ENCODE measurements at regions not wholly inside any gene's neighbourhood (a gene's known extent, or its start where the extent isn't known, plus 50 kb on each side); places are given as distances from the start of the nearest gene placed in this dataset.

DNA sequence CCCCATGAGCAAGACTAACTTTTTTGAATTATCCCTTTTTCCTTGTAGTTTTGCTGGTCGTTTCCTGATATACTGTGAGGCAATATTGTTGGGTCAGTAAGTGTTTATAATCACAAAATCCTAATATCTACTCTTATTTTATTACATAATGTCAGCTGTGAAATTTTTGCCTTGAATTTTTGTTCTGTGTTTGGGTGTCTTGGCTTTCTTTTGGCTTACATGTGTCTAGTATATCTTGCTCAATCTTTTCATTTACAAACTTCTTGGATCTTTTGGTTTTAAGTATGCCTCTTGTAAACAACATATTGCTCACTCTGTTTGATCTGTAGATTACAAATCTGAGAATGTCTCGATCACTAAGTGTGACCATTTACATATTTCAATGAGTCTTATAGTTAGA, 330.3 kb upstream of the ARGLU1 start:
- DNase-seq (ENCODE audit: extremely low read depth in 1 of 11, low read depth in 9 of 11, low spot score in 4 of 11), result no peak

- no peak for DNase-seq (ENCODE audit: extremely low read depth in 1 of 11, low read depth in 9 of 11, low spot score in 4 of 11)
Observed at GRCh38 chr13:106888148-106888547, 320.2 kb upstream of the ARGLU1 start.

GRCh38 chr13:106887686-106888085, 319.7 kb upstream of the ARGLU1 start:
- no peak for DNase-seq (ENCODE audit: extremely low read depth in 1 of 11, low read depth in 9 of 11, low spot score in 4 of 11)

DNA sequence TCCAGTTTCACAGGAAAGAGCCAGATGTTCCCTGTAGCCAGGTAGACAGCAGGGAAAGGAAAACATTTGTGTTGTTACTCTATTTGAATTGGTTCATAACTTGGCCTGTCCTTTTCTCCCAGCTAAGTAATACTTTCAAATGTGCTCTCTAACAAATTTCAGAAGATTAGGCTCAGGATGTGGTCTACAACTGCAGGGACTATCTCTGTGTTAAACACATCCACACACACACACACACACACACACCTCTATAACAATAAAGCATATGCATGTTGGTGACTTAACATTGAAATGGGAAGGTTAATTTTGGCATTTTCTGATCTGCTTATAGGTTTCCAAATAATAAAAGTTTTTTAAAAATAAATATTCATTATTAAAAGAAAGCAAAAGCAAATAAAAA, 316.0 kb upstream of the ARGLU1 start:
- no peak for DNase-seq (ENCODE audit: extremely low read depth in 1 of 11, low read depth in 9 of 11, low spot score in 4 of 11)

- no peak for DNase-seq (ENCODE audit: extremely low read depth in 1 of 11, low read depth in 9 of 11, low spot score in 4 of 11)
Observed at GRCh38 chr13:106882246-106882645, 314.3 kb upstream of the ARGLU1 start.

GRCh38 chr13:106879806-106880205, 311.9 kb upstream of the ARGLU1 start:
- DNase-seq (ENCODE audit: extremely low read depth in 1 of 11, low read depth in 9 of 11, low spot score in 4 of 11), result no peak

- DNase-seq (ENCODE audit: extremely low read depth in 1 of 11, low read depth in 9 of 11, low spot score in 4 of 11), result no peak
Observed at GRCh38 chr13:106874323-106874722, 306.4 kb upstream of the ARGLU1 start.

DNA sequence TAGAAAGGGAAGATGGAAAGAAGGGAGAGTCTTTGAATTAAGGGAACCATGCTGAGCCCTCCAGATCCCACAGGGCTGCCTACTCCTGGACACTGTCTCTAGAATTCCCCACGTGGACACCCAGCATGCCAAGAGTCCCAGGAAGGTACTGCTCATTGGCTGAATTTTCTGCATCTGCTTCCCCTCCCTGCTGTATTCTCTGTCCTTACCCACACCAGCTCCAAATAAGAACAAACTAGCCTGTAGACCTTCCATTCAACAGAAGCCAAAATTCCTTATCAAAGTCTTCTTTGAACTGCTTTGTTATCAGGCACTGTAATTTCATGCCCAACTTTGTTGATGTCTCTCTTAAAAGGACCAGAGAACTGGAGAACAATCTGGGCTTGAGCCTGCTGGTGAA, 305.9 kb upstream of the ARGLU1 start:
- no peak for DNase-seq (ENCODE audit: extremely low read depth in 1 of 11, low read depth in 9 of 11, low spot score in 4 of 11)

DNA sequence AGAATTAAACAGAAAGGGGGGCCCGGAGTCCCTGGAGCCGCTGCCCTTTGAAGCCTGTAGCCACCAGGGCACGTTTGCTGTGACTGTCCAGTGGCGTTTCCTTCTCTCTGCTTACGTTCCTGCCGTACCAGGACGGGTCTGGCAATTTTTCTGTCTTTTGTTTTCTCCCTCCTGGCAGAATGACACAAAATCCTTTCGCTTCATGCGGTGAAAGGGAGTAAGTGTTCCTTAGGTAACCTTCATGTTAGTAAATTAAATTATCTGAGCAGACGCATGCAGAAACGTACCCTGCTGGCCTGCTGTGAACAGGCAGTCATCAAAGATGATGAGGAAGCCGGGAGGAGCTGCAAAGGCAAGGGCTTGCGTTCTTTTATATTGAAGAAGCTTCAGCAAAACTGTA, 299.3 kb upstream of the ARGLU1 start:
- DNase-seq (ENCODE audit: extremely low read depth in 1 of 11, low read depth in 9 of 11, low spot score in 4 of 11), result peak in 3 of 11 donors; percentile 19 to 29 (median 27)

DNA sequence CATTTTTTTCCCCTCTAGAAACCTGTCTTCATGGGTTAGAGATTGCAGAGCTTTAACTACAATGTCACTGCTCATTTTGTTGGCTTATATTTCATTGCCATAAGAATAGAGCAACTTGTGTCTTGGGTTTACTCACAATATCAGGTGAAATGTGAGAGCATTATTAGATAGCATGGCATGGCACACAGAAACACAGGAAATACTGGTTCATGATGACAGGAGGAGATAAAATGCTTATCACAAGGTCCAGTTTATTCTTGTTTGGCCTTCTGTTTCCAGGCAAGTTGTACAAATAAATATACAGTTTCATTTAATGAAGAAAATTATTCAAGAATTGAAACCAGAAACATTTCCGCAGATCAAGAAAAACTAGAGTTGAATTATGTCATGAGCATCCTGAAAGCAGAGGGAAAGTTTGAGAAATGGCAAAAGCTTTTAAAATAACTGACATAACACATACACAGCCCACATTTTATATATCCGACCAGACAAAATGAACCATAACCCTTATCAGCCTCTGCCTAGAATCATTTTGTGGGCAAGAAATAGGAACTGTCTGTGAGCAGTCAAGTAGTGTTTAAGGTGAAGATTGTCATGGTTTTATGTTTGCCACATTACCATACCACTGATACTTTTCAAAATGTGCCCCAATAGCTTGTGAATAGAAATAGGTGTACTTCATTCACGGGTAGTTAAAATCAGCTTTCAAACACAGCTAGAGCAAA, 297.9 kb upstream of the ARGLU1 start:
- DNase-seq (ENCODE audit: extremely low read depth in 1 of 11, low read depth in 9 of 11, low spot score in 4 of 11), result no peak

DNA sequence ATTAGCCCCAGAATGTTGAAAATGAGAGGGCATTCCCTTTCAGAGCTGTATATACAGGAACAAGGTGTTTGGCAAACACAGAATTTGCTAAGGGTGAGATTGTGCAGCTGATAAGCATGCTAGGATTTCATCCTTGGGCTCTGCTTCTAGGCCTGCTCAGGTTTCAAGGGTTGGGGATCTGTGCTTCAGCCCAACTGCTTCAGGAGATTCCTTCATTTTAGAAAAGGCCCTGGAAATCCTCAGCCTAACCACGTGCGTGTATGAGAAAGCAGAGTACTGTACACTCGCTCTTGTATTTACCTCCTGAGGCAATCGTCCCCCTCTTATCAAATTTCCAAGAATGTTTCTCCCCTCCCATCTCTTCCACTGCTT, 291.6 kb upstream of the ARGLU1 start:
- peak in 1 of 11 donors; percentile 7 for DNase-seq (ENCODE audit: extremely low read depth in 1 of 11, low read depth in 9 of 11, low spot score in 4 of 11)

DNA sequence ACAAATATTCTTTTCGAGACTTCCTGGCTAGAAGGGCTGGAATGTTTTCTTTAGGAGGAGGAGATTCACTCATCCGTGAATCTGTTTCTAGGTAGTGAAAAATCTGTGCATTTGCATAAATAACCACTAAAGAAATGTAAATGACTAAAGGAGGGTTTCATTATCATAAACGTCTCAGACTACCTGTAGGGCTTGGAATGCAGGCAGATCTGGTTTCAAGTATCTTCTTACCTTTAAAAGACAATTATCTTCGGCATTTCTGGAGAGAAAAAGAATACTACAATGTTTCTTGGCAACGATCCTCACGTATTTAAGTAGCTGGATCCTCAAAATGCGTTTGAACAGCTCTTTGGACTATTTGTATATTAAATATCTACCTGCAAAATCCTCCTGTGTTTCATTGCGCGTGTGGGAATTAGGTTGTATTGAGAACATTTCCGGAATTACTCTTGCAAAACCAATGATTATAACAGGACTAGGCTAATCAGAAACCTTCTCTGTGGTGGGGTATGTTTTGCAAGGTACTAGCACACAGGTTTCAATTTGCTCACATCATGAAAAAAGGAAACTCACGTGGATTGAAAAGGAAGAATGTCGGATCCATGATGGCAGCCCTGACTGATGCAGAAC, 291.1 kb upstream of the ARGLU1 start:
- DNase-seq (ENCODE audit: extremely low read depth in 1 of 11, low read depth in 9 of 11, low spot score in 4 of 11), result peak in 6 of 11 donors; percentile 18 to 43 (median 26)

DNA sequence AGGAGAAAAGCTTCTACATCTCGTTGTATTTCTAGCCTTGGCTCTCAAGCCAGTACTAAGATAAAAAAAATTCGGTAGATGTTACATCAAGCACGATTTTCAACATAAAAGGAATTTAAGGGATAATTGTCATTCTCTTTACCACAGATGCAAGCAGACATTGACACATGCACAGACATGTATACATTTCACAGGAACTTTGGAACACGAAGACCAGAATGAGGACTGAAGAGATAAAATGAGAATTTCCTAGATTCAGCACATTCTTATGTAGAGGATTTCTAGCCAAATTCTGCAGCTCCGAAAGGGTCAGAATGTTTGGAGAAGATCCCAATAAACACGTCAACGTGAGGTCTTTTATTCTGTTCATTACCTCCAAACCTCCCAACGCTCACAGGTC, 284.5 kb upstream of the ARGLU1 start:
- DNase-seq (ENCODE audit: extremely low read depth in 1 of 11, low read depth in 9 of 11, low spot score in 4 of 11), result no peak

GRCh38 chr13:106850973-106851650, 283.2 kb upstream of the ARGLU1 start:
- no peak for DNase-seq (ENCODE audit: extremely low read depth in 1 of 11, low read depth in 9 of 11, low spot score in 4 of 11)

- no peak for DNase-seq (ENCODE audit: extremely low read depth in 1 of 11, low read depth in 9 of 11, low spot score in 4 of 11)
Observed at GRCh38 chr13:106846571-106847448, 278.9 kb upstream of the ARGLU1 start.

- DNase-seq (ENCODE audit: extremely low read depth in 1 of 11, low read depth in 9 of 11, low spot score in 4 of 11), result no peak
Observed at GRCh38 chr13:106836186-106836802, 268.4 kb upstream of the ARGLU1 start.

DNA sequence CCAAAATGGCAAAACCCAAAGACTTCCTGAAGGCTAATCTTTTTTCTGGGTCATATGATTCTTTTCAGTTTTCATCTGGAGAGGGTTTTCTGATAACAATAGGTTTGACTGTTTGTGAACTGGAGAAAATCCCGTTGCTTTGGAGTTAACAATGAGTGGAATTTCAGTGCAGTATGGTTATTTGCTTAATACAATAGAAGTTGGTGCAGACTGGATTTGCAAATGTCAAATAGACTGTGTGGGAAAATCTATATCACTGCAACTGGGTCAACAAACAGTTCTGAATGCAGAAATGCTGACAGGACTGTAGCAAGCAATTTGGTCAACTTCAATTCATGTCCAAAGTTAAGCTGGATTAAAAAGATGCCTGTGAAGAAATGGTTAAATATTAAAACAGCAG, 267.5 kb upstream of the ARGLU1 start:
- no peak for DNase-seq (ENCODE audit: extremely low read depth in 1 of 11, low read depth in 9 of 11, low spot score in 4 of 11)

GRCh38 chr13:106821979-106822378, 254.0 kb upstream of the ARGLU1 start:
- peak in 1 of 11 donors; percentile 25 for DNase-seq (ENCODE audit: extremely low read depth in 1 of 11, low read depth in 9 of 11, low spot score in 4 of 11)
